ENCODE measurements at regions not wholly inside any gene's neighbourhood (a gene's known extent, or its start where the extent isn't known, plus 50 kb on each side); places are given as distances from the start of the nearest gene placed in this dataset.

GRCh38 chr2:18861951-18862350, 272.6 kb upstream of the NT5C1B start:
- no peak for TF ChIP-seq CTCF (conservative IDR thresholded peaks at IDR 0.05; ENCODE audit: low read depth, low read length)
- TF ChIP-seq EZH2phosphoT487 (IDR thresholded peaks at IDR 0.05; ENCODE audit: borderline replicate concordance, low read length), result no peak
